ENCODE measurements at regions not wholly inside any gene's neighbourhood (a gene's known extent, or its start where the extent isn't known, plus 50 kb on each side); places are given as distances from the start of the nearest gene placed in this dataset.

DNA sequence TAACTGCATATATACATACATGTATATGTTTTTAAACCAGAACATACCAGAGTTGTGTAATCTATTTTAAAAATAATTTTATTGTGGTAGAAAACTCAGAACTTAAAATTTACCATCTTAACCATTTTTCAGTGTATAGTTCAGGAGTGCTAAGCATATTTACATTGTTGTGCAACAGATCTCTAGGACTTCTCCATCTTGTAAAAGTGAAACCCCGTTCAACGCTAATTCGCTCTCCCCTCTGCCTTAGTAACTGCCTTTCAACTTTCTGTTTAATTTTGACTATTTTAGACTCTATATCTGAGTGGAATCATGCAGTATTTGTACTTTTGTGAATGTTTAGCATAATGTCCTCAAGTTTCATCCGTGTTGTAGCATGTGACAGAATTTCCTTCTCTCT is 51.8 kb upstream of the SSR3 start:
- TF ChIP-seq, protein P1, sequence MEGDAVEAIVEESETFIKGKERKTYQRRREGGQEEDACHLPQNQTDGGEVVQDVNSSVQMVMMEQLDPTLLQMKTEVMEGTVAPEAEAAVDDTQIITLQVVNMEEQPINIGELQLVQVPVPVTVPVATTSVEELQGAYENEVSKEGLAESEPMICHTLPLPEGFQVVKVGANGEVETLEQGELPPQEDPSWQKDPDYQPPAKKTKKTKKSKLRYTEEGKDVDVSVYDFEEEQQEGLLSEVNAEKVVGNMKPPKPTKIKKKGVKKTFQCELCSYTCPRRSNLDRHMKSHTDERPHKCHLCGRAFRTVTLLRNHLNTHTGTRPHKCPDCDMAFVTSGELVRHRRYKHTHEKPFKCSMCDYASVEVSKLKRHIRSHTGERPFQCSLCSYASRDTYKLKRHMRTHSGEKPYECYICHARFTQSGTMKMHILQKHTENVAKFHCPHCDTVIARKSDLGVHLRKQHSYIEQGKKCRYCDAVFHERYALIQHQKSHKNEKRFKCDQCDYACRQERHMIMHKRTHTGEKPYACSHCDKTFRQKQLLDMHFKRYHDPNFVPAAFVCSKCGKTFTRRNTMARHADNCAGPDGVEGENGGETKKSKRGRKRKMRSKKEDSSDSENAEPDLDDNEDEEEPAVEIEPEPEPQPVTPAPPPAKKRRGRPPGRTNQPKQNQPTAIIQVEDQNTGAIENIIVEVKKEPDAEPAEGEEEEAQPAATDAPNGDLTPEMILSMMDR (IDR thresholded peaks at IDR 0.05; ENCODE audit: low read depth, low read length), result no peak
- no peak overlapping the region for H3K4me3 ChIP-seq (replicated peaks in 1 of 2; ENCODE audit: low read depth in 2 of 2, low read length in 2 of 2)
- peak in 1 of 2 donors; percentile 27 for DNase-seq (ENCODE audit: low read depth in 2 of 2)

DNA sequence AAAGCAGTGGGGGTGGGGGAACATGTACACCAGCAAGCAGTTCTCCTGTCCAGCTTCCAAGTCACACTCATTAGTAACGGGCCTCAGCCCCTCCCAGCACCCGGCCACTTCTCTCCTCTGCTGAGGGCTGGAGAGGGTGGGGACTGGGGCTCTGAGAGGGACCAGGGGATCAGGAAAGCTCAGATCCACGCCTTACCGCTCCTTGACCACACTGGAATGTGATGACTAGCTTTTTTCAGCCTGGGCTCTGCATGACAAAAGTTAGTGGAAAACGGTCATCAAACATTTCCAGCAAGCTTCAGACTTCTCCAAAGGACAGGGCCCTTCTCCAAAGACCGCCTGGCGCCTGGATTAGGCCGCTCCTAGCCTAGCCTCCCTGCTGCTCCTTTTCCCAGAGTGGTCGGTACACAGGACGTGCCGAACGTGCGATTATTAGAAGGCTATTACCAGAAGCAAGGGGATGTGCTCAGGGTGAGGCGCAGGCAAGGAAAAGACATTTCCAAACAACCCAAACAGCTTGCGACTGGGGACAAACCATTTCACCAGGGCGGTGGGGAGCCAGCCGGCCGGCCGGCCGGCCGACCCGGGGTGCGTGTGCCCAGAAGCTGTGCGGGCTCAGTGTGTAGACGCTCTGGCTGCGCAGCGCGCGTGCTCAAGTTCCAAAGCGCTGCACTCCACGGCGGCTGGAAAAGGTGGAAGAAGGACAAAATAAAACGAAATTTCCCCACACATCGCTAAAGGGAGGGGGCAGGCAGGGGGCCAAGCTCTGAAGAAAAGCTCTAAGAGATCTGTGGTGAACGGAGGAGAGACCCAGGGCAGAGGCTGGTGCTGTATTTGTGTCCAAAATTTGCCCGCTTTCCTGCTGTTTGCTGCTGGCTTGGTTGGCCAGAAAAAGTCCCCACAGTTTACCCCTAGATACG is 51.0 kb upstream of the SSR3 start:
- TF ChIP-seq, protein P1 (IDR thresholded peaks at IDR 0.05; ENCODE audit: low read depth, low read length), result no peak
- DNase-seq (ENCODE audit: low read depth in 2 of 2), result peak; percentile 82 to 85
- peak overlapping the region; percentile 19 to 39 for H3K4me3 ChIP-seq (replicated peaks in 1 of 2; ENCODE audit: low read depth in 2 of 2, low read length in 2 of 2)

DNA sequence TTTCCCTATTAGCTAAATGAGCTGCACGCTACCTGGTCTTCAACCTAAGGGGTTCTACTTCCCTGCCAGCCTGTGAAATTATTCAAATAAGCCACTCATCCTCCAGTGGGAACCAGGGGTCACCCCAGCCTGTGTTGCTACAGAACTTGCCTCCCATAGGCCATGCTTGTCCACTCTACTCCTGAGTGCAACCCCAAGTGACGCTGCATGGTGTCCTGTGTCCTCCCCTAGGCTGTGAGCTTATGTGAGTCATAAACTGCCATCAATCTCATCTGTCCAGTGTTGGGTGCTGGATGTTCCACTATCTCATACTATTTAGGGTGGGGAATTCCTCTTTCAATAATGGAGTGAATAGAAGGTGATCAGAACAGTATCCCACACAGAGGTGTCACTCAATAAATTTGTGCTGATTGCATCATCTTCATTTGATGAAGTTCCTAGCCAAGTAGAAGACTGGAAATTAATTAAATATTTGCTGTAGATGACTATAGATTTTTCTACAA is 49.8 kb upstream of the SSR3 start:
- DNase-seq (ENCODE audit: low read depth in 2 of 2), result no peak
- no peak overlapping the region for H3K4me3 ChIP-seq (replicated peaks in 1 of 2; ENCODE audit: low read depth in 2 of 2, low read length in 2 of 2)
- TF ChIP-seq, protein P1 (IDR thresholded peaks at IDR 0.05; ENCODE audit: low read depth, low read length), result no peak
